GM19238 (cell line): ENCODE measurements at regions not wholly inside any gene's neighbourhood (a gene's known extent, or its start where the extent isn't known, plus 50 kb on each side); places are given as distances from the start of the nearest gene placed in this dataset.

Source experiments
- DNase-seq: peaks from one replicate; pipeline ENCODE4 v3.0.0; 2011; ENCODE audit warnings: low spot score; ENCODE audit not compliant: insufficient read length

DNA sequence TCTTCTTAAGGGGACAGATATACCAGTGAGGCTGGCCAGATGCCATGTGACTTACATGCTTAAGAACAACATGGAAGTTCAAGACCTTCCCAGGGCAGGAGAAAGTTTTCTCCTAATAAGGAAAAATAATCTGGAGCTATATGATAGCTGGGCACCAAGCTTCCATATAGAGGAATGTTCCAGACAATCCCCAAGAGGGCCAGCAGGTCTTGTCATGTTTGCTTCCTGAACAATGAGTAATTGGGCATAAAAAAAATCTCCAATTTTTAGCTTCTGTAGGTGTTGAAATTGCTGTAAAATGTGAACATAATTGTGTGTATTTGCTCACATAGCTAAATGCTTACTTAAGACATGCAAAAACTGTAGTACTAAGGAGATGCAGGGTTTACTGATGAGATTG lies 809.5 kb upstream of the PIK3C3 start:
- no peak for DNase-seq

DNA sequence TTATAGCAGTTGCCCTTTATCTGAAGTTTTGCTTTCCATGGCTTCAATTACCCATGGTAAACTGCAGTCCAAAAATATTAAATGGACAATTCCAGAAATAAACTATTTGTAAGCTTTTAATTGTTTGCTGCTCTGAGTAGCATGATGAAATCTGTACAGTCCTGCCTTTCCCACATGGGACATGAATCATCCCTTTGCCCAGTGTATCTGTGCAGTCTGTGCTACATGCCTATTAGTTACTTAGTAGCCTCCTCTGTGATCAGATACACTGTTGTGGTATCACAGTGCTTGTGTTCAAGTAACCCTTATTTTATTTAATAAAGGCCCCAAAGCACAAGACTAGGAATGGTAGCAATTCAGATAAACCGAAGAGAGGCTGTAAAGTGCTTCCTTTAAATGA lies 810.6 kb upstream of the PIK3C3 start:
- no peak for DNase-seq

DNA sequence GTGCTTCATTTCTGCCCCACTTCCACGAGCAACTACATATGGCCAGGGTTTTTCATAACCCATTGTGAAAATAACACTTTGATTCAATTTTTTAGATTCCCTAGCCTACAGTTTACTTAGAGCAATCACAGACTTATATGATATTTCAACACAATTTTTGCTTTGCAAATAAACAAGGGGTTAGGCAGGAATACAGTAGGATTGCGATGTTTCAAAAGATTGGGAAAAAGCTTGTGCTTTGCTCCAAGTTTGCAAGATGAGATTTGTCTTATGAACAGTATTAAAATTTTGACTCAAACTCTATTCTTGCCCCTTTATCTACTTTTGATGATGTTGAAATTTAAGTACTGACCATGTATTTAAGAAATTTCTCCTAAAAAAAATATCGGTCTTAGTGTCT lies 814.5 kb upstream of the PIK3C3 start:
- no peak for DNase-seq

DNA sequence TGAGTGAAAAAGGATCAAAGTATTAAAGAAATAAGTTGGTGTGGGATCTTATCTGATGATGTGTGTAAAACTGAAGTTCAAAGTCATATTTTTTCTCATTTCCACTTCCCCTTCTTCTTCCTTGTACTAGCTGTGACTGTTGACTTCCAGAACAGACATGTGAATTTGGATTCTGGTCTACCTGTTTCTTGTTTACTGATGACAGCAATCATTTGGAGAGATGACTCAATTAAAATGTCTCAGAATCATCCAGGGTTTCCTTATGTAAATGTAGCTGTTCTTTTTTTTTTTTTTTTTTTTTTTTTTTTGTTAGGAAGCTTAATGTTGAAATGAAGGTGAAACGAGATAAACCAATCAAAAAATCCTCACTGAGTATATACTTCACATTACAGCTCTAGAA lies 819.9 kb upstream of the PIK3C3 start:
- DNase-seq = no peak

DNA sequence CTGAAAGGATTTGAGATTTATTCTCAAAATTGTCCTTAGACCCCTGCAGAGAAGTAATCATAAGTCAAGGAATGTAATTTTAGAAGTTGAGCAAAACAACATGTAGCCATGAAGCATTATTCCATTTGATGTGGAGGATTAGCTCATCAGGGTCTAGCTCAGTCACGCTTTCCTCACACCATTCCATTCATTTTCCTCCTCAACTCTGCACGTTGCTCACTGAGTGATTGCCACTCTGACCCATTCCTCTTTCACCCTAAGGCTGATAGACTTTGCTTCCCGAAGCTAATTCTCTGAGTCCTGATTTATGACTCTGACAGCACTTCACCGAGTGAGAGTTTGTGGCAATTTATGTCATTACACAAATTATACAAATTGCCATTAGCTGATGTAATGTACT lies 820.6 kb upstream of the PIK3C3 start:
- DNase-seq = no peak

DNA sequence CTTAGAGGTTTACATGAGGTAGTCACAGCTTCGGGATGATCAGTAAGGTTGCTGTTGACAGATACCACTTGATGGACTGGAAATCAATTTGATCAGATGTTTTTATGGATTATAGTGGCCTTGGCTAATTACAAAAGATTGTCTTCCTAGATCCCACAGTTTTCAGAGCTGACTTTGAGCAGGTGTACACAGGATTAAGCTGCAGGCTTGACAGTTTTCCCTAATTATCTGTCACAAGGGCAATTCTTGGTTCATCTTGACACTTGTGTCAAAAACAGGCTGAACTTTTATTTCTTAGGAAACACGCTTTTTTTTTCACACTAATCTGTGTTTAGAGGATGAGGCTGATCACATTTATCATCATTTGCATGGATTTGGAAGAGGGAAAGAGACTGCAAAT lies 824.0 kb upstream of the PIK3C3 start:
- DNase-seq = no peak

DNA sequence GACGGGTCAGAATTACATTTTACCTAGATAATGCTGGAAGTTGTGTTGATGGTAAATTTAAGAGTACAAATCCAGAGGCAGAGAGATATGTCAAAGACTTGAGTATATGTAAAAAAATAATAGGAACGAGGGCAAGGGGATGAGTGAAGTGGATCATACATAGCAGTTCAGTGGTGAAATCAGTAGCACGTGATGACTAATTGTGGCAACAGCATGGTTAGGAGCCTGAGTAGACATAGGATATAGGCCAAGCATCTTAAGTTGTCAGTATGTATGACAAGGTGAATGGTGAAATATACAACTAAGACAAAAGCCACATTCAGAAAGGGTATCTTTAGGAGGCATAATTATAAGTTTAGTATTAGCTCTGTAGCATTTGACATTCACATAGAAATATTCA lies 826.5 kb upstream of the PIK3C3 start:
- DNase-seq = no peak

DNA sequence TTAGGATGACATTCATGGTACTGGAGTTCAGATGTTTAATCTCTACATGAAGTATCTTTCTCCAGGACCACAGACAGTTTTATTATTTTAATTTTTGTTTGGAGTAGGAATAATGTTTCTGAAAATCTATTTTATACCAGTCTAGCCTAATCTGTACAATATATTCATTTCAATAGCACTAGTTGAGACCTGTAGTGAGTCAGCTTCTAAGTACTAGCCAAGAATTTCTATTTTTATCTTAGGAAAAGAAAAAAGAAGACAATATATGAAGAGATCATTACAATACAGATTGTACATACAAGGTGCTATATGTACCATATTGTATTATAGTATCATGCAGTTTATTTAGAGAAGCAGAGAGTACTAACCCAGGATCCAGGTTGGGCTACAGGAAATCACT lies 826.9 kb upstream of the PIK3C3 start:
- no peak for DNase-seq

DNA sequence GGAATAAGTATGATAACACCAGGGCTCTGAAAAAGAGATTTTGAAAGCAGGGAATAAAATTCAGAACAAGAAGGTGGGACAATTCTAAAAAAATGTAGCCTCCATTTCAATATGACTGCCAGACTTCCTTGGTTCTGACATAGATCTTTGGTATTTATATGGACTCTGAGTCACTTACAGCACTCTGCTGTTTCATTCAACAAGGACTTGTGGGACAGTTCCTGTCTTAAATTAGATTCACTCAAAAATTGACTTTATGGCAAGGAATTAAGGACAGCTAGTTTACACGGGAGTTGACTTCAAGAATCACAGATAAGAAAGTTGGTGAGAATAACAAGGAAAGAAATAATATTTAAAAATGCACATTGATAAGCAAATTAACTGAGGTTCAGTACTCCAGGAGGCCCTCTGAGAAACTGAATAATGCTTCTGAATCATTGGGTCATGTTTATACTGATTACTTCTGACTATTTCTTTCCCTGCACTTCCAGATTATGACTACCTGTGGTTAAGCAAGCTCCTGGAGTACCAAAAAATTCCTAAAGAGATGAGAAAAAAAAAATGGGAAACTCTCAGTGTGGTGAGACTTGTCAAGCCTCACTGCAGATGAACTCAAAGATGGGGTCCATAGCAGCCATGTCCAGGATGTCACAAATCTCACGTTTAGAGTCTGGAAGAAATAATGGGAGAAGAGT lies 828.3 kb upstream of the PIK3C3 start:
- no peak for DNase-seq

DNA sequence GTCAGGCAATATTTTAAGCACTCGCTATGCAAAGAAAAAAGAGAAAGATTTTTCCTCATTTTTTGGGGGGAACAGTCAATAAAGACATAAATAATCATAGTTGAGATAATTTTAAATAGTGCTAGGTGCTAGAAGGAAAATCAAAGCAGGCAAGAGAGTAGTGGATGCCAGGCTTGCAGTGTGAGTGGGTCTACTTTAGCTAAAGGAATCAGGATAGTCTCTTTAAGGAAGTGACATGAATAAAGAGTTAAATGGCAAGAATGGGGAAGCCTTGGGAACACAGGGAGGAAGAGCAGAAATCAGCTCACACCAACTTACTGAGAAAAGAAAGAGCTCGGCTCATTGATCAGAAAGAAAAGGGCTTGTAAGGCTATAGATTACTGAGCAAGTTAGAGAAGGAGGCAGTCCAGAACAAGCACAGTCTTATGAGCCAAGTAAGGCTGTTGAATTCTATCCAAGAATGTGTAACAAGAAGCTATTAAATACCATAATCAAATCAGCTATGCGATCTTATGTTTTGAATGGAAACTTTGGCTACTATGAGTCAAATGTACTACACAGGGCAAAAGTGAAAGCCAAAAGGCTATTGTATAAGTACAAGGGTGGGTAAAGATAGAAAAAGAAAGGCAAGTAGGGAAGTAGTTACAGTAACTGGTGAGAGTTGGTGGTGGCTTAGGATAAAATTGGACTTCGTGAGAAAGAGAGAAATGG lies 833.8 kb upstream of the PIK3C3 start:
- no peak for DNase-seq

DNA sequence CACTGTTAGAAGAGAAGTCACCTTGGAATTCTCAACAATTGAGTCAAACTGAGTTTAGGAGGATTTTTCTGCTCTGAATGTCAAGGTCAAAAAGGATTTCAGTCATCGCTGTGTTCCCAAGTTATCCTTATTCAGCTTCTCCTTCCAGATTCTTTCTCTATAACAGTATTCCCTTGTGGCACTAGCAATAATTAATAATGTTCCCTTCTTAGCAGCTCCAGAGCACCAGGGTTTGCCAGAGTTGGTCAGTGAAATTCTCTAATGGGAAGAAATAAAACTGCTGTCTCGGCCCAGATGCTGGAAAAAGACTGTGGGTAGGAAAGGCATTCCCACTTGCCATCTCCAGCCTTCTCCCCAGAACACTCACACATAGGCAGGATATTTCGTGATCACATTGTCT lies 836.0 kb upstream of the PIK3C3 start:
- DNase-seq = no peak

DNA sequence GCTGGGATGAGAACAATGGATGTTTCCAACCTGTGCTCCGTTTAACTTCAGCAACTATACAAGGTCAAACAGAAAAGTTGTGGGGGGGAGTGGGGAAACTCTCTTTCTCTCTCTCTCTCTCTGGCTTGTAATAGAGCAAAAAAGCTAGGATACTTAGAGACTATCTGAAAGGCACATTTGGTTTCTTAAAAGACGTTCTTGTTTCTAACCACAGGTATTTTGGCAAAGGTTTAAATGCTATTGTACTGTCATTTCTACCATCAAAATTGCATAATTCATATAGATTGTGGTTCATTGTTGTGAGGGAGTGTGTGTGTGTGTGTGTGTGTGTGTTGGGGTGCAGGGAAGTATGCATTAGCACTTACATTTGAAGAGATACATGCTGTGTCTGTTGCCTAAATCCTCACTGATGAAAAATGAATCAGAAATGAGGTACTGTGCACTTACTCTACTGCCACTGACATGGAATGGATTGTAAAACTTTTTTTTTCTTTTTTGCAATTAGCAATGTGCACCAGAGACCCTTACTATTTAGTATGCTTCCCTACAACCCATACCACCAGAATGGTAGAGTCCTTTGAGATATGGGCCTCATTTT lies 841.0 kb upstream of the PIK3C3 start:
- no peak for DNase-seq

DNA sequence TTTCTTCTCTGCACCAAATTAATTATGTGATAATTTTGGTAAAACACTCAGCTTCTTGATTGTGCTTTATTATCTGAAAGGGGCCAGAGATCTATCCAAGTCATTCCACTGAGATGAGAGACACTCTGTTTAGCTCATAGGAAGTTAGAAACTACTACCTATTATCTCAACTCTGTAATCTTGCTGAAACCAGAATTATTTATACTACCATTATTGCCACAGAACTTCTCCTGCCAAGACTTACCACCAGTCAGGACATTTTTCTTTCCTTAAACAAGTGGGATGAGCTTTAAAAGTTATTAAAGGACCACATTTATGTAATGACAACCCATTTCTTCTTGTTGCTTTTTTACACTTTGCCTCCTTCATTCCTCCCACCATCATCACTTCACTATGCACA lies 855.6 kb upstream of the PIK3C3 start:
- no peak for DNase-seq

DNA sequence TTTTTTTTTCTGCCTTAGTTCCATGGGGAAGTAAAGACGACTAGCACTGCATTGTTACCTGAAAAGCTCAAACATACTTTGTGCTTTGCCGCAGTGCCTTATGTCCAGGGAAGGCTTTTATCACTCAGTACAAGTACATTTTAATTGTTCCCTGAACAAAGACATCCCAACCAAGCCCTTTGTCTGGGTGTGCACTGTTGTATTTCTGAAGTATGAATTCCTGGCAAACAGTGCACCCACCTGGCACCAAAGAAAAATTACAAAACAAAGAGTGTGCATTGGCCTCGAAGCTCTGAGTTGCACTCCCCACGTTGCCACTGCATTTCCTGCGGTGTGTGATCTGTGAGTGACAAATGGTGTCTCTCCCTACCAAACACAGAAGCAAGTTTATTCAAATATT lies 858.5 kb upstream of the PIK3C3 start:
- no peak for DNase-seq

DNA sequence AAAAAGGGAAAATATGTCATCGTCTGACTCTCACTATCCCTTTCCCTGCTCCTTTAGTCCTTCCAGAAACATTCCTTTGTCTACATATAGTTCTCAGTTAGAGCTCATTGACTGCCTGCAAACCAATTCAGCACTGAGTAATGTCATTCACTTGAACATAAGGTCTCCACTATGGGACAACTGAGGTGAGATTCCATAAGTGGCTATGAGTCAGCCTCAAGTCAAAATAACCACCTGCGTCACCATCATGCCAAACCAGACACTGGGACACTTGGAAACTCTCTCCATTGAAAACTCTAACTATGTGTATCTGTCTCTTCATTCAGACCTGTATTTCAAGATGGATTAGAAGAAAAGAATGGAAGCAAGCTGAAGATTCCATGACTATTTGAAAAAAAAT lies 878.0 kb upstream of the PIK3C3 start:
- no peak for DNase-seq

DNA sequence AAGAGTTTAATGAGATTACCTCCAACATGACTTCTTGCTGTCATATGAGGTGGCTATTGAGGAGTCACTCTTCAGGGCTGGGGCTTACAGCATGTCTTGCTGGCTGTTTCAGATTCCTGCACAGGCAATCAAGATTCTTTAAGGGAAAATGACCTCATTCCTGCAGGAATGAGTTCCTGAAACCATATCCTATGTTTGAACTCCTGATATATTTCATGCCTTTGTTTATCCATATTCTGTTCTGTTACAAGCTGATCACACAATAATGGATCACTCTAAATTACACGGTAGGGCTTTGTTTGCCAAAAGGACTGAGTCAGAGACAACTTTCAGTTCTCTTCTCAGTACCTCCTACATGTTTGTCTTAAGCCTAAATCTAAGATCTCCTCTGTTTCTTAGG lies 879.8 kb upstream of the PIK3C3 start:
- no peak for DNase-seq

DNA sequence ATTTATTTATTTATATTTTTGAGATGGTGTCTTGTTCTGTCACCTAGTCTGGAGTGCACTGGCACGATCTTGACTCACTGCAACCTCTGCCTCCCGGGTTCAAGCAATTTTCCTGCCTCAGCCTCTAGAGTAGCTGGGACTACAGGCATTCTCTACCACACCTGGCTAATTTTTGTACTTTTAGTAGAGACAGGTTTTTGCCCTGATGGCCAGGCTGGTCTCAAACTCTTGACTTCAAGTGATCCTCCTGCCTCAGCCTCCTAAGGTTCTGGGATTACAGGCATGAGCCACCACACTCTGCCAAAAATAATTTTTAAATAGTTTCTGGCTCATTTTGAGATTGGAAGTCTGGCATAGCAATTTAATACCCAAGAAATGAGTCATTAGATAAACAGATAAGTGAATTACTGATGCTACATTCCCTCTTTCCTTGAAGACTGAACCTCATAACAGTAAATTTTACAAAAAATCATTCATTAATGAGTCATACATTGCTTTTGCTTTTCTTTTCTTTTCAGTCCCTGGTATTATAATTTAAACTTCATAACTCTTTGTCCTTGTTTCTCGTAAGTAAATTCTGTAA lies 881.6 kb upstream of the PIK3C3 start:
- no peak for DNase-seq

DNA sequence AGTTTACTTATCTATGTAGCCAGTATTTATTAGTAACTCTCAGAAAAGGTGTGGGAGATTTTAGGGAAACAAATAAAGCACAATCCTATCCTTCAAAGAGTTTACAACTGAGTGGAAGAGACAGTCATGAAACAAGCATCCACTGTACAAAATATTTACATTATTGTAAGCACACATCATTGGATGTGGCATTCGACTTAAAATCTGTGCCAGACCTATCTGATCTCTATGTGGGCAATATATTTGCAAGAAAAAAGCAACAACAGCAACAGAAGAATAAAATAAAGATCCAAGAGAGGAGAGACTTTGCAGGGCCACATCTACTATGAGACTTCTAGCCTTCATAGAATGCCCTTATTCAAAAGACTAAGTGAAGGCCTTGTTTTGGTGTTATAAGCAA lies 882.1 kb upstream of the PIK3C3 start:
- no peak for DNase-seq

DNA sequence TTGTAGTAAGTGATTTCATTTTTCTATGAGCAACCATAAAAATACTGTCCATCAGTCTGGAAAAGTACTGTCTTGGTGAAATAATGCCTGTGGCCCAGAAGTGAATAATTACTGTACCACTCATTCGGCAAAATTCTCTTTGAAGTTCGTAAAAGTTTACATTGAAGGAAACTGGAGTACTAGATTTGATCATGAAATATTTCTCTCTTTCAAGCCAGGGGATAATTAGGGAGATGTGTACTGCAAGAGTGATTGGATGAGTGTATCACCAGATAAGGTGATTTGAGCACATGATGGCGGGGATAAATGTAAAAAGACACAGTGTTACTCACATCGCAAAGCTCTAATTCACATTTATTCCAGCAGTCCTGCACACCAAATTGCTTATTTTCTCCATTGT lies 883.2 kb upstream of the PIK3C3 start:
- DNase-seq = no peak

DNA sequence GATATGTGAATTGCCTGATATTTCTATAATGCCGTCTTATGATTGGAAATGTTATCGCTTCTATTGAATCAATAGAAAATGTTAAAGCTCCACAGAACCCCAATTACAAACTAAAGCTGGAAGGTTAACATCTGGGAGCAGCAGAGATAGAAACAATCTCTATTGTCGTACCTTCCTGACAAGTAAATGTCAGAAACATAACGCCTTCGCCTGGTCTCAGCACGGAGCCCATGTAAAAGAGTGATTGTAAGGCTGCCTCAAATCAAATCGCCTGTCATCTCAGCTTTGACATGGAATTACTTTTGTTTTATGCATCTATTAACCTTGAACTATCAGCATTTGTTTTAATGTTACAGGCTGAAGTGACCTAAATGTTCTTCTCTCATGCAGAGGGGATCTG lies 885.9 kb upstream of the PIK3C3 start:
- no peak for DNase-seq

DNA sequence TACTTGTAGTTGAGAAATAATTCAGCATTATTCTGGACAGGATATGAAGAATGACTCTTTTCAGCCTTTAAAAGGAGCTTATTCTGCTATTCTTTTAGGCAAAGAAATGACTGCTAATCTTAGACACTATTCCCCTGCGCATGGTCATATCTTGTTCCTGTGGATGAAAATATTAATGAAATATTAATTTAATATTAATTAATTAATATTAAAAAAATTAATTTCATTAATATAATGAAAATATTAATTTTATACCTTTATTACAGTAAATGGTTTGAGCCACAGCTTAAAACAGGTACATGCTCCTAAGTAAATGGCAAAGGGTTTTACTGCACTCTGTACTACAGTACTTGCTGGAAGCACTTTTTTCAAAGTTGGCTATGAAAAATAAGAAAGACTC lies 890.1 kb upstream of the PIK3C3 start:
- no peak for DNase-seq

DNA sequence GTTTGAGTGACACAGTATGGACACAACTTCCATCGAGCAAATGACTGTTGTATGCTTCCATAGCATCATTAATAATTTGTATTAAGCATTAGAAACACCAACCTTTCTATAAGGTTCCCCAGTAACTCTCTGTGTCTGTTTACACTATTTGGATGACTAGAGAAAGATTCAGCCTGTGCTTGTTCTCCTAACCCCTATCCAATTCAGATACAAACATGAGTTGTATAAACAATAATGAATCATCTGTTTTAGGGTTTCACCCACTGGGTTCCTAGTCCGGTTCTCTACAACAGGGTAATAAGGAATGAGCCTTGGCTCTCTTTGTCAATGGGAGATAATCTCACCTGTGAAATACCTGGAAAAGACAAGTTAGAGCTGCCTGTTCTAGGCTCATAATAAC lies 894.1 kb upstream of the PIK3C3 start:
- no peak for DNase-seq

DNA sequence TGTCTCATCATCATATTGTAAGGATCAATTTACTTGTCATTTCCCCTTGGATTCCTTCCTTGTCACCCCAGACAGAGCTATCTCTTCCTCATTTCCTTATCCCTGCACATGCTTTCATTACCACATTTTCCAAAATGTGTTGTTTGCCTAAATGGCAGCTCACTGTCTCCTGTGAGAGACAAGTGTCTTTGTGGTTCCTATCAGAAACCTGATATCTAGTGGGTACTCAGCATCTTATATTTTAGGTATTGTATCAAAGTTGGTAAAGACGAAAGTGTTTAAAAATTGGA lies 896.0 kb upstream of the PIK3C3 start:
- DNase-seq = no peak
